CD14-positive monocyte (primary cell): ENCODE measurements at regions not wholly inside any gene's neighbourhood (a gene's known extent, or its start where the extent isn't known, plus 50 kb on each side); places are given as distances from the start of the nearest gene placed in this dataset.

Source experiments
- DNase-seq, 3 donors: peaks; one replicate each; pipeline ENCODE4 v3.0.0-alpha.2; 2011 to 2022
- H2AFZ ChIP-seq: 2 replicates; pipeline ENCODE4 v1.6.0; 2012; ENCODE audit warnings: mild to moderate bottlenecking, low read depth, low read length, inconsistent platforms; ENCODE audit not compliant: insufficient read depth, poor library complexity, severe bottlenecking
- H3K27ac ChIP-seq, 2 donors: 1 replicate in 1 of 2; 2 replicates in 1 of 2; pipeline ENCODE4 v1.5.1; 2012 to 2013; ENCODE audit warnings: low read length in 2 of 2, control low read depth in 1 of 2, inconsistent platforms in 1 of 2, low read depth in 1 of 2, mild to moderate bottlenecking in 1 of 2
- H3K27me3 ChIP-seq, 2 donors: one replicate each; pipeline versions ENCODE4 v1.6.0 to v1.6.1; 2011 to 2013; ENCODE audit warnings: low read length in 2 of 2; ENCODE audit not compliant: control insufficient read depth in 2 of 2, insufficient read depth in 2 of 2
- H3K36me3 ChIP-seq, 2 donors: replicated peaks in 1 of 2; 1 replicate in 1 of 2; 2 replicates in 1 of 2; pipeline versions ENCODE4 v1.5.1 to v1.6.1; 2012 to 2013; ENCODE audit warnings: low read length in 2 of 2, control low read depth in 1 of 2, inconsistent platforms in 1 of 2, mild to moderate bottlenecking in 1 of 2; ENCODE audit not compliant: insufficient read depth in 2 of 2, control insufficient read depth in 1 of 2
- H3K4me1 ChIP-seq, 2 donors: 1 replicate in 1 of 2; 2 replicates in 1 of 2; pipeline versions ENCODE4 v1.5.1 to v1.6.1; 2012 to 2013; ENCODE audit warnings: low read length in 2 of 2, control low read depth in 1 of 2, inconsistent platforms in 1 of 2, mild to moderate bottlenecking in 1 of 2, moderate library complexity in 1 of 2; ENCODE audit not compliant: insufficient read depth in 2 of 2, control insufficient read depth in 1 of 2
- H3K4me2 ChIP-seq: replicated peaks from 2 replicates; pipeline ENCODE3; 2012; ENCODE audit warnings: low read length, moderate library complexity, mild to moderate bottlenecking; ENCODE audit not compliant: poor library complexity, severe bottlenecking; ENCODE audit errors: extremely low read depth
- H3K4me3 ChIP-seq, 3 experiments: fragments of 200-600 bp in 1 of 3; sonication (generic) in 1 of 3; replicated peaks in 1 of 3; 1 replicate in 2 of 3; 2 replicates in 1 of 3; pipeline ENCODE4 v1.5.1; 2011 to 2013; ENCODE audit warnings: low read length in 3 of 3, mild to moderate bottlenecking in 3 of 3, control low read depth in 2 of 3, low read depth in 2 of 3, inconsistent platforms in 1 of 3, moderate library complexity in 1 of 3
- H3K79me2 ChIP-seq: 2 replicates; pipeline ENCODE4 v1.6.0; 2012; ENCODE audit warnings: mild to moderate bottlenecking, control low read depth, inconsistent platforms, low read length, moderate library complexity; ENCODE audit not compliant: insufficient read depth
- H3K9ac ChIP-seq: 2 replicates; pipeline ENCODE4 v1.6.0; 2017; ENCODE audit warnings: low read length, mild to moderate bottlenecking; ENCODE audit not compliant: insufficient read depth, poor library complexity, severe bottlenecking
- H3K9me3 ChIP-seq, 2 donors: replicated peaks in 1 of 2; 1 replicate in 1 of 2; 2 replicates in 1 of 2; pipeline versions ENCODE4 v1.5.1 to v1.6.1; 2012 to 2013; ENCODE audit warnings: low read length in 2 of 2, control low read depth in 1 of 2; ENCODE audit not compliant: control insufficient read depth in 1 of 2, insufficient read depth in 1 of 2
- H4K20me1 ChIP-seq: 2 replicates; pipeline ENCODE4 v1.6.0; 2012; ENCODE audit warnings: mild to moderate bottlenecking, low read length, control low read depth, moderate library complexity; ENCODE audit not compliant: insufficient read depth
- H3K27ac Mint-ChIP-seq, 7 donors: one replicate each; pipeline ENCODE4 v1.8.0; 2020; ENCODE audit warnings: mild to moderate bottlenecking in 7 of 7, mixed read lengths in 7 of 7, moderate library complexity in 6 of 7, inconsistent platforms in 2 of 7
- H3K27me3 Mint-ChIP-seq, 3 donors: one replicate each; pipeline ENCODE4 v1.8.0; 2021 to 2022; ENCODE audit warnings: low read depth in 3 of 3, mild to moderate bottlenecking in 3 of 3, mixed read lengths in 3 of 3, moderate library complexity in 3 of 3, inconsistent platforms in 1 of 3
- H3K36me3 Mint-ChIP-seq, 2 donors: one replicate each; pipeline ENCODE4 v1.8.0; 2020; ENCODE audit warnings: mixed read lengths in 2 of 2, inconsistent platforms in 1 of 2, mild to moderate bottlenecking in 1 of 2
- H3K4me1 Mint-ChIP-seq: one replicate; pipeline ENCODE4 v1.8.0; 2020; ENCODE audit warnings: mild to moderate bottlenecking, mixed read lengths
- H3K4me3 Mint-ChIP-seq, 2 donors: one replicate each; pipeline ENCODE4 v1.8.0; 2020; ENCODE audit warnings: mild to moderate bottlenecking in 2 of 2, mixed read lengths in 2 of 2, moderate library complexity in 1 of 2
- H3K9me3 Mint-ChIP-seq, 7 donors: one replicate each; pipeline ENCODE4 v1.8.0; 2020 to 2022; ENCODE audit warnings: mixed read lengths in 7 of 7, mild to moderate bottlenecking in 6 of 7, moderate library complexity in 6 of 7, inconsistent platforms in 2 of 7
- WGBS: methylation state at CpG from one replicate; pipeline ENCODE4 v1.1.5; 2013; ENCODE audit warnings: missing lambda C conversion rate; ENCODE audit not compliant: insufficient coverage; 5-methylcytosine and 5-hydroxymethylcytosine counted together
- intact Hi-C, 2 donors: fragments of 100-400 bp; cut with micrococcal nuclease; formaldehyde crosslinking; loops; one replicate each; pipeline versions ENCODE4 v1.15.0 to v1.15.1; 2023
- TF ChIP-seq, protein P1 (sequence below): fragments of 200-600 bp; IDR thresholded peaks from one replicate; pipeline ENCODE4 v1.8.0; 2022; ENCODE audit warnings: antibody characterized with exemption, mild to moderate bottlenecking

DNA sequence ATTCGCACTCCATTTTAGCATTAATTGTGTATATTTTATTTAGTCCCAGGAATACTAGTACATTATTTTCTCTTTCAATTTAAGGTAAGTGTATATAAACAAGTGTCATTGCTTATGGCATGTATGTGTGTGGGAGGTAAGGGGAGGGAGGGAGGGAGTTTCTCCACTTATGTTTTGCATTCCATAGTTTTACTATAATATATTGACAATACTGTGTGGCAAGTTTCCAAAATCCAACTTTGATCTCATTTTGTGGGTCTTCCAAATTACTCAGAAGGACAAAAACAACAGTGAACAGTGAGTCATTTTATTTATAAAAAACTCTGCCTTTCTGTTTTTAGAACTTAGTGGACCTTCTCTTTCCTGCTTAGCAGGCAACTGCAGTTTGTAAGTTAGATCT lies 102.3 kb upstream of the SEMA3E start:
- no peak overlapping the region for H3K4me3 Mint-ChIP-seq
- no CpG with 5 or more reads among the region's 1 CpG for WGBS
- intact Hi-C loops: no loop called here

DNA sequence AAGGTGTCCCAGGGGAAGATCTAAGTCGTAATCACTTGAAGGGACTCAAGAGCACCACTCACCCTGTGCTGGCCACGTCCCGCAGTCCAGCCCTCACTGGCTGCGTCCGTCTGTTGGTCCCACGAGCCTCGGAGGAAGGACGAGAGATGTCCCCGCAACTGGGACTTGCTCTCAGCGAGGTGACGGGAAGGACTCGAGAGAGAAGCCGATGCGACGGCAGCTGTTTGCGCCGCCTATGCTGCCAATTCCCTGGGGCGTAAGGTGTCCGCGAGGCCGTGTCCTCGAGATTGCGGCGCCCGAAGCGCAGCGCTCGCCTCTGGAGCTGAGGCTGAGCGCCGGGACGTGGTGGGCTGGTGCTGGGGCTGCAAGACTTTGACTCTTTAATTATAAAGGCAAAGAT lies 100.6 kb upstream of the SEMA3E start:
- H3K9ac ChIP-seq: no peak overlapping the region
- H3K4me3 Mint-ChIP-seq: no peak overlapping the region
- no peaks in the 10 kb centered on the region for H3K36me3 ChIP-seq
- H4K20me1 ChIP-seq: no peaks in the 10 kb centered on the region
- 95% methylated on average over 28 of the region's 31 CpGs for WGBS
- no peaks in the 10 kb centered on the region for H3K79me2 ChIP-seq
- no peaks in the 10 kb centered on the region for H3K36me3 Mint-ChIP-seq
- no peaks in the 10 kb centered on the region for H3K27me3 Mint-ChIP-seq
- peaks cover 6 to 20% of the 10 kb centered on the region in 2 donors for H3K9me3 ChIP-seq
- H3K4me1 Mint-ChIP-seq: no peaks in the 10 kb centered on the region
- peaks cover 3 to 17% (median 9%) of the 10 kb centered on the region in 7 donors for H3K9me3 Mint-ChIP-seq
- TF ChIP-seq, protein P1, sequence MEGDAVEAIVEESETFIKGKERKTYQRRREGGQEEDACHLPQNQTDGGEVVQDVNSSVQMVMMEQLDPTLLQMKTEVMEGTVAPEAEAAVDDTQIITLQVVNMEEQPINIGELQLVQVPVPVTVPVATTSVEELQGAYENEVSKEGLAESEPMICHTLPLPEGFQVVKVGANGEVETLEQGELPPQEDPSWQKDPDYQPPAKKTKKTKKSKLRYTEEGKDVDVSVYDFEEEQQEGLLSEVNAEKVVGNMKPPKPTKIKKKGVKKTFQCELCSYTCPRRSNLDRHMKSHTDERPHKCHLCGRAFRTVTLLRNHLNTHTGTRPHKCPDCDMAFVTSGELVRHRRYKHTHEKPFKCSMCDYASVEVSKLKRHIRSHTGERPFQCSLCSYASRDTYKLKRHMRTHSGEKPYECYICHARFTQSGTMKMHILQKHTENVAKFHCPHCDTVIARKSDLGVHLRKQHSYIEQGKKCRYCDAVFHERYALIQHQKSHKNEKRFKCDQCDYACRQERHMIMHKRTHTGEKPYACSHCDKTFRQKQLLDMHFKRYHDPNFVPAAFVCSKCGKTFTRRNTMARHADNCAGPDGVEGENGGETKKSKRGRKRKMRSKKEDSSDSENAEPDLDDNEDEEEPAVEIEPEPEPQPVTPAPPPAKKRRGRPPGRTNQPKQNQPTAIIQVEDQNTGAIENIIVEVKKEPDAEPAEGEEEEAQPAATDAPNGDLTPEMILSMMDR: no peak
- H3K27me3 ChIP-seq: no peaks in the 10 kb centered on the region
- no peak overlapping the region for H3K4me2 ChIP-seq
- no peaks in the 10 kb centered on the region for H3K4me1 ChIP-seq
- H2AFZ ChIP-seq: no peak overlapping the region
- H3K4me3 ChIP-seq: no peak overlapping the region
- no peak overlapping the region for H3K27ac ChIP-seq
- DNase-seq: no peak
- intact Hi-C loops: no loop called here
- no peak overlapping the region for H3K27ac Mint-ChIP-seq

More for the DNA sequence above, 102.3 kb upstream of the SEMA3E start:
- H3K27ac Mint-ChIP-seq: no peak overlapping the region
- TF ChIP-seq, protein P1: no peak
- Histone ChIP-seq H3K4me2 (no peak overlapping the region), H2AFZ (no peak overlapping the region), H3K27ac (no peak overlapping the region), H3K4me1 (no peaks in the 10 kb centered on the region), H3K9ac (no peak overlapping the region), H3K36me3 (no peaks in the 10 kb centered on the region), H4K20me1 (no peaks in the 10 kb centered on the region), H3K9me3 (peaks cover 6 to 20% of the 10 kb centered on the region in 2 donors), H3K79me2 (no peaks in the 10 kb centered on the region), H3K27me3 (no peaks in the 10 kb centered on the region), H3K4me3 (no peak overlapping the region)
- H3K36me3 Mint-ChIP-seq: no peaks in the 10 kb centered on the region
- H3K27me3 Mint-ChIP-seq: no peaks in the 10 kb centered on the region
- H3K9me3 Mint-ChIP-seq: peaks cover 3 to 16% (median 10%) of the 10 kb centered on the region in 7 donors
- DNase-seq: no peak
- H3K4me1 Mint-ChIP-seq: no peaks in the 10 kb centered on the region
